ENCODE measurements at regions not wholly inside any gene's neighbourhood (a gene's known extent, or its start where the extent isn't known, plus 50 kb on each side); places are given as distances from the start of the nearest gene placed in this dataset.

DNA sequence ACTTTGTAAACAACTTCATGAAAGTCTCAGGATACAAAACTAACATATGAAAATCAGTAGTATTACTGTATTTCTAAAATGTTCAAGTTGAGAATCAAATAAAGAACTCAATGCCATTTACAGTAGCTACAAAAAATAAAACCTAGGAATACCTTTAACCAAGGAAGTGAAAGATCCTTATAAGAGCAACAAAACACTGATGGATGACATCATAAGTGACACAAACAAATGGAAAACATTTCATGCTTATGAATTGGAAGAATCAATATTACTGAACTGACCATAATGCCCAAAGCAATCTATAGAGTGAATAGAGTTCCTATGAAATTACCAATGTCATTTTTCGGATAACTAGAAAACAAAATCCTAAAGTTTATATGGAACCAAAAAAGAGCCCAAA, 1038.1 kb downstream of the SUCLG1 start (continued):
- TF ChIP-seq POLR2A (IDR thresholded peaks at IDR 0.05; ENCODE audit: low read depth, low read length), result no peak
- no peak for TF ChIP-seq BRCA1 (IDR thresholded peaks at IDR 0.05; ENCODE audit: low read depth, low read length)
- no peak for TF ChIP-seq SREBF2 (IDR thresholded peaks at IDR 0.05; ENCODE audit: low read length)
- TF ChIP-seq BMI1 (IDR thresholded peaks at IDR 0.05; ENCODE audit: borderline replicate concordance), result no peak
- TF ChIP-seq, protein P1, sequence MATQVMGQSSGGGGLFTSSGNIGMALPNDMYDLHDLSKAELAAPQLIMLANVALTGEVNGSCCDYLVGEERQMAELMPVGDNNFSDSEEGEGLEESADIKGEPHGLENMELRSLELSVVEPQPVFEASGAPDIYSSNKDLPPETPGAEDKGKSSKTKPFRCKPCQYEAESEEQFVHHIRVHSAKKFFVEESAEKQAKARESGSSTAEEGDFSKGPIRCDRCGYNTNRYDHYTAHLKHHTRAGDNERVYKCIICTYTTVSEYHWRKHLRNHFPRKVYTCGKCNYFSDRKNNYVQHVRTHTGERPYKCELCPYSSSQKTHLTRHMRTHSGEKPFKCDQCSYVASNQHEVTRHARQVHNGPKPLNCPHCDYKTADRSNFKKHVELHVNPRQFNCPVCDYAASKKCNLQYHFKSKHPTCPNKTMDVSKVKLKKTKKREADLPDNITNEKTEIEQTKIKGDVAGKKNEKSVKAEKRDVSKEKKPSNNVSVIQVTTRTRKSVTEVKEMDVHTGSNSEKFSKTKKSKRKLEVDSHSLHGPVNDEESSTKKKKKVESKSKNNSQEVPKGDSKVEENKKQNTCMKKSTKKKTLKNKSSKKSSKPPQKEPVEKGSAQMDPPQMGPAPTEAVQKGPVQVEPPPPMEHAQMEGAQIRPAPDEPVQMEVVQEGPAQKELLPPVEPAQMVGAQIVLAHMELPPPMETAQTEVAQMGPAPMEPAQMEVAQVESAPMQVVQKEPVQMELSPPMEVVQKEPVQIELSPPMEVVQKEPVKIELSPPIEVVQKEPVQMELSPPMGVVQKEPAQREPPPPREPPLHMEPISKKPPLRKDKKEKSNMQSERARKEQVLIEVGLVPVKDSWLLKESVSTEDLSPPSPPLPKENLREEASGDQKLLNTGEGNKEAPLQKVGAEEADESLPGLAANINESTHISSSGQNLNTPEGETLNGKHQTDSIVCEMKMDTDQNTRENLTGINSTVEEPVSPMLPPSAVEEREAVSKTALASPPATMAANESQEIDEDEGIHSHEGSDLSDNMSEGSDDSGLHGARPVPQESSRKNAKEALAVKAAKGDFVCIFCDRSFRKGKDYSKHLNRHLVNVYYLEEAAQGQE (IDR thresholded peaks at IDR 0.05; ENCODE audit: low read depth, low read length), result no peak
- TF ChIP-seq, protein P2, sequence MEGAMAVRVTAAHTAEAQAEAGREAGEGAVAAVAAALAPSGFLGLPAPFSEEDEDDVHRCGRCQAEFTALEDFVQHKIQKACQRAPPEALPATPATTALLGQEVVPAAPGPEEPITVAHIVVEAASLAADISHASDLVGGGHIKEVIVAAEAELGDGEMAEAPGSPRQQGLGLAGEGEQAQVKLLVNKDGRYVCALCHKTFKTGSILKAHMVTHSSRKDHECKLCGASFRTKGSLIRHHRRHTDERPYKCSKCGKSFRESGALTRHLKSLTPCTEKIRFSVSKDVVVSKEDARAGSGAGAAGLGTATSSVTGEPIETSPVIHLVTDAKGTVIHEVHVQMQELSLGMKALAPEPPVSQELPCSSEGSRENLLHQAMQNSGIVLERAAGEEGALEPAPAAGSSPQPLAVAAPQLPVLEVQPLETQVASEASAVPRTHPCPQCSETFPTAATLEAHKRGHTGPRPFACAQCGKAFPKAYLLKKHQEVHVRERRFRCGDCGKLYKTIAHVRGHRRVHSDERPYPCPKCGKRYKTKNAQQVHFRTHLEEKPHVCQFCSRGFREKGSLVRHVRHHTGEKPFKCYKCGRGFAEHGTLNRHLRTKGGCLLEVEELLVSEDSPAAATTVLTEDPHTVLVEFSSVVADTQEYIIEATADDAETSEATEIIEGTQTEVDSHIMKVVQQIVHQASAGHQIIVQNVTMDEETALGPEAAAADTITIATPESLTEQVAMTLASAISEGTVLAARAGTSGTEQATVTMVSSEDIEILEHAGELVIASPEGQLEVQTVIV (IDR thresholded peaks at IDR 0.05; ENCODE audit: borderline replicate concordance, partially characterized antibody), result no peak

DNA sequence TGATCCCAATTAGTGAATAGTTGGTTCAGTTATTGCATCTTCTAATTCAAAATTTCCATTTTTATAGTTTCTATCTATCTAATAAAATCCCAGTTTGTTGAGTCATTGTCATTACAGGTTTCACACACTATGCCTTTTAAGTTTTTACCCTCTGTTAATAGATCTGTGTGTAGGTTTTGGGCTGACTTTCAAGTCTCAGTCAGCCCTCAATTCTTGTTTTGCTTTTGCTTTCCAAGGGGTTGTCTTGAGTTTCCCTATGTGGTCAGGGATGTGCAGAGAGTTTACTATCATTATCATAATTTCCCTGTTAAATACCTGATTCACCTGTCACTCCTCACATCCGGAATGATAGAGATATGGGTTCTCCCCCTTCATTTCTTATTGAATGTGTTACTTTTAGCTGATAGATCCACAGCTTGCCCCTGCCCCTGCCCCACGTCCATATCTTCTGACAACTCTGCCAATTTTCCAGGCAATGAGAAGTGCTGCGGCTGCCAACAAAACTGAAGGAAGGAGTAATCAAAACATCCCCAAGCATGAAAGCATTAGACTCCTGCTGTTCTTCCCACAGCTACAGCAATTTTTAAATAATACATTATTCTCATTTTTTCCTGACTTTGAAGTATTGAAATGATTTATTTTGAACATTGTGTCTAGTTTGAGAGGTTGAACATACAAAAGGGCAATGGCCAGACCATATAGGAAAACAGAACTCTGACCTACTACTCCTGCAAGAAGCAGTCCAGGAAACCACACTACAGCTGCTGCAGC, 1064.8 kb downstream of the SUCLG1 start:
- in situ Hi-C loops (cut with MboI), result no loop called here
- ChIA-PET SMC1A (ENCODE audit: uncharacterized antibody, unreplicated experiment) (no interaction called here), RAD21 (ENCODE audit: unreplicated experiment) (no interaction called here), CTCF (interaction anchor here (0.7 kb wide), 1 partner anchor 84 kb away, joined by 3 read pairs; no protein-coding TSS in a partner anchor), POLR2A (no interaction called here)
- Histone ChIP-seq H3K79me2 (ENCODE audit: control insufficient read depth, insufficient read depth, low read length) (no peaks in the 10 kb centered on the region), H3K36me3 (ENCODE audit: control insufficient read depth in 2 of 2, insufficient read depth in 2 of 2, low read length in 1 of 2) (no peaks in the 10 kb centered on the region), H3K27ac (ENCODE audit: control insufficient read depth, insufficient read depth) (no peak overlapping the region), H3K27me3 (replicated peaks in 1 of 2; ENCODE audit: control insufficient read depth in 2 of 2, insufficient read depth in 2 of 2, low read length in 1 of 2) (no peaks in the 10 kb centered on the region), H3K9me3 (replicated peaks; ENCODE audit: control insufficient read depth, insufficient read depth, low read length) (no peaks in the 10 kb centered on the region), H3K4me2 (ENCODE audit: control insufficient read depth, insufficient read depth) (no peak overlapping the region), H4K20me1 (ENCODE audit: control insufficient read depth, insufficient read depth) (no peaks in the 10 kb centered on the region), H3K9ac (ENCODE audit: control insufficient read depth, insufficient read depth, low read length) (no peak overlapping the region), H2AFZ (ENCODE audit: control insufficient read depth, low read depth, low read length) (no peak overlapping the region), H3K4me1 (ENCODE audit: control insufficient read depth, insufficient read depth, low read length) (no peaks in the 10 kb centered on the region), H3K4me3 (no peak overlapping the region)
- ATAC-seq (no peak), DNase-seq (ENCODE audit: low read depth, low spot score) (no peak), FAIRE-seq (no peak)
- WGBS (ENCODE audit: insufficient coverage, insufficient replicate concordance, low lambda C conversion rate, missing lambda C conversion rate), result 18% methylated on average over 3 of the region's 3 CpGs
- intact Hi-C loops (cut with micrococcal nuclease; ENCODE audit: unreplicated experiment), result no loop called here
- BruUV-seq (replicated peaks), result no TSS peak
- TF ChIP-seq, protein P3, sequence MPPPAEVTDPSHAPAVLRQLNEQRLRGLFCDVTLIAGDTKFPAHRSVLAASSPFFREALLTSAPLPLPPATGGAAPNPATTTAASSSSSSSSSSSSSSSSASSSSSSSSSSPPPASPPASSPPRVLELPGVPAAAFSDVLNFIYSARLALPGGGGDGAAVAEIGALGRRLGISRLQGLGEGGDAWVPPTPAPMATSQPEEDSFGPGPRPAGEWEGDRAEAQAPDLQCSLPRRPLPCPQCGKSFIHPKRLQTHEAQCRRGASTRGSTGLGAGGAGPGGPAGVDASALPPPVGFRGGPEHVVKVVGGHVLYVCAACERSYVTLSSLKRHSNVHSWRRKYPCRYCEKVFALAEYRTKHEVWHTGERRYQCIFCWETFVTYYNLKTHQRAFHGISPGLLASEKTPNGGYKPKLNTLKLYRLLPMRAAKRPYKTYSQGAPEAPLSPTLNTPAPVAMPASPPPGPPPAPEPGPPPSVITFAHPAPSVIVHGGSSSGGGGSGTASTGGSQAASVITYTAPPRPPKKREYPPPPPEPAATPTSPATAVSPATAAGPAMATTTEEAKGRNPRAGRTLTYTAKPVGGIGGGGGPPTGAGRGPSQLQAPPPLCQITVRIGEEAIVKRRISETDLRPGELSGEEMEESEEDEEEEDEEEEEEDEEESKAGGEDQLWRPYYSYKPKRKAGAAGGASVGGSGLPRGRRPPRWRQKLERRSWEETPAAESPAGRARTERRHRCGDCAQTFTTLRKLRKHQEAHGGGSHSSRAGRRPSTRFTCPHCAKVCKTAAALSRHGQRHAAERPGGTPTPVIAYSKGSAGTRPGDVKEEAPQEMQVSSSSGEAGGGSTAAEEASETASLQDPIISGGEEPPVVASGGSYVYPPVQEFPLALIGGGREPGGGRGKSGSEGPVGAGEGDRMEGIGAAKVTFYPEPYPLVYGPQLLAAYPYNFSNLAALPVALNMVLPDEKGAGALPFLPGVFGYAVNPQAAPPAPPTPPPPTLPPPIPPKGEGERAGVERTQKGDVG (CRISPR knock-in tag; IDR thresholded peaks at IDR 0.05), result no peak
- no peak for TF ChIP-seq ESRRA (IDR thresholded peaks at IDR 0.05; ENCODE audit: low read length)
- TF ChIP-seq TAF1 (IDR thresholded peaks at IDR 0.05; ENCODE audit: borderline replicate concordance, low read depth, low read length), result no peak
- no peak for TF ChIP-seq IKZF2 (IDR thresholded peaks at IDR 0.05)
- TF ChIP-seq, protein P4, sequence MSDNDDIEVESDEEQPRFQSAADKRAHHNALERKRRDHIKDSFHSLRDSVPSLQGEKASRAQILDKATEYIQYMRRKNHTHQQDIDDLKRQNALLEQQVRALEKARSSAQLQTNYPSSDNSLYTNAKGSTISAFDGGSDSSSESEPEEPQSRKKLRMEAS (IDR thresholded peaks at IDR 0.05; ENCODE audit: low read depth, low read length), result no peak
- no peak for TF ChIP-seq SMAD1 (IDR thresholded peaks at IDR 0.05; ENCODE audit: low read depth, partially characterized antibody)
- no peak for TF ChIP-seq SUPT20H (IDR thresholded peaks at IDR 0.05; ENCODE audit: borderline replicate concordance, control insufficient read depth, low read depth, low read length)
